Chondrocyte (in vitro differentiated cells): ENCODE measurements at regions not wholly inside any gene's neighbourhood (a gene's known extent, or its start where the extent isn't known, plus 50 kb on each side); places are given as distances from the start of the nearest gene placed in this dataset.

Experiments
- DNase-seq: peaks from one replicate; pipeline ENCODE4 v3.0.0; 2021; ENCODE audit warnings: mixed read lengths, low spot score
- H3K27ac Mint-ChIP-seq: one replicate; pipeline ENCODE4 v1.8.0; 2021; ENCODE audit warnings: mild to moderate bottlenecking, moderate library complexity, mixed read lengths; ENCODE audit not compliant: unreplicated experiment
- H3K27me3 Mint-ChIP-seq: 2 replicates; pipeline ENCODE4 v1.8.0; 2021; ENCODE audit warnings: low read depth, mixed read lengths
- H3K36me3 Mint-ChIP-seq: 2 replicates; pipeline ENCODE4 v1.8.0; 2021; ENCODE audit warnings: low read depth, mixed read lengths
- H3K4me1 Mint-ChIP-seq: 2 replicates; pipeline ENCODE4 v1.8.0; 2021; ENCODE audit warnings: low read depth, mild to moderate bottlenecking, mixed read lengths
- H3K4me3 Mint-ChIP-seq: one replicate; pipeline ENCODE4 v1.8.0; 2021; ENCODE audit warnings: mild to moderate bottlenecking, moderate library complexity, mixed read lengths; ENCODE audit not compliant: unreplicated experiment
- H3K9me3 Mint-ChIP-seq: 2 replicates; pipeline ENCODE4 v1.8.0; 2021; ENCODE audit warnings: low read depth, mixed read lengths
- TF ChIP-seq, protein P1 (sequence below): fragments of 200-600 bp; sonication (generic); IDR thresholded peaks from 2 replicates; pipeline ENCODE4 v1.5.0; 2021; ENCODE audit warnings: antibody characterized with exemption, mild to moderate bottlenecking, moderate library complexity

- H3K36me3 Mint-ChIP-seq, result no peaks in the 10 kb centered on the region
- TF ChIP-seq, protein P1, sequence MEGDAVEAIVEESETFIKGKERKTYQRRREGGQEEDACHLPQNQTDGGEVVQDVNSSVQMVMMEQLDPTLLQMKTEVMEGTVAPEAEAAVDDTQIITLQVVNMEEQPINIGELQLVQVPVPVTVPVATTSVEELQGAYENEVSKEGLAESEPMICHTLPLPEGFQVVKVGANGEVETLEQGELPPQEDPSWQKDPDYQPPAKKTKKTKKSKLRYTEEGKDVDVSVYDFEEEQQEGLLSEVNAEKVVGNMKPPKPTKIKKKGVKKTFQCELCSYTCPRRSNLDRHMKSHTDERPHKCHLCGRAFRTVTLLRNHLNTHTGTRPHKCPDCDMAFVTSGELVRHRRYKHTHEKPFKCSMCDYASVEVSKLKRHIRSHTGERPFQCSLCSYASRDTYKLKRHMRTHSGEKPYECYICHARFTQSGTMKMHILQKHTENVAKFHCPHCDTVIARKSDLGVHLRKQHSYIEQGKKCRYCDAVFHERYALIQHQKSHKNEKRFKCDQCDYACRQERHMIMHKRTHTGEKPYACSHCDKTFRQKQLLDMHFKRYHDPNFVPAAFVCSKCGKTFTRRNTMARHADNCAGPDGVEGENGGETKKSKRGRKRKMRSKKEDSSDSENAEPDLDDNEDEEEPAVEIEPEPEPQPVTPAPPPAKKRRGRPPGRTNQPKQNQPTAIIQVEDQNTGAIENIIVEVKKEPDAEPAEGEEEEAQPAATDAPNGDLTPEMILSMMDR, result no peak
- peaks cover 24% of the 10 kb centered on the region for H3K4me1 Mint-ChIP-seq
- H3K27me3 Mint-ChIP-seq, result peaks cover 1% of the 10 kb centered on the region
- DNase-seq, result no peak
- no peak overlapping the region for H3K27ac Mint-ChIP-seq
- H3K9me3 Mint-ChIP-seq, result no peaks in the 10 kb centered on the region
- no peak overlapping the region for H3K4me3 Mint-ChIP-seq
Observed at GRCh38 chr12:94700662-94701061, 50.3 kb upstream of the TMCC3 start.
